HCT116 (cell line): ENCODE measurements at regions not wholly inside any gene's neighbourhood (a gene's known extent, or its start where the extent isn't known, plus 50 kb on each side); places are given as distances from the start of the nearest gene placed in this dataset.

Experiments used
- ATAC-seq: fragments of 200-7000 bp; cut with Tn5 transposase; 2 replicates; pipeline ENCODE4 v1.9.1; 2020; ENCODE audit warnings: mild to moderate bottlenecking, moderate library complexity
- BruUV-seq: library from RNA; stranded (reverse); fragments of 400-500 nt; replicated peaks from 2 replicates; lab custom pipeline; 2021; lab: Mats Ljungman, UMichigan
- CTCF ChIA-PET: fragments of 300-600 bp; sonication (Branson Sonifier 250); formaldehyde crosslinking; loops from one replicate; lab custom pipeline; 2021; ENCODE audit warnings: antibody characterized with exemption; lab: Charles Lee
- POLR2A ChIA-PET: fragments of 300-600, 350-600 bp; sonication (Branson Sonifier 250); formaldehyde crosslinking; loops from one replicate; lab custom pipeline; 2021; ENCODE audit warnings: antibody characterized with exemption; lab: Charles Lee
- RAD21 ChIA-PET, 2 experiments: fragments of 300-600 bp; sonication (Branson Sonifier 250); formaldehyde crosslinking; loops; one replicate each; lab custom pipeline; 2023; ENCODE audit warnings: low total read pairs in 2 of 2; ENCODE audit not compliant: uncharacterized antibody in 2 of 2, unreplicated experiment in 2 of 2, low non-redundant PET in 1 of 2; lab: Charles Lee
- DNase-seq: peaks from one replicate; pipeline ENCODE4 v3.0.0-alpha.2; 2010; ENCODE audit warnings: low read depth, low spot score
- H2AFZ ChIP-seq: fragments of 200-600 bp; shearing (Covaris generic), sonication (generic); 2 replicates; pipeline ENCODE4 v1.6.1; 2017; ENCODE audit warnings: low read depth, mixed run types, mixed read lengths, antibody characterized with exemption, low read length; ENCODE audit not compliant: poor library complexity, severe bottlenecking
- H3K27ac ChIP-seq: 2 replicates; pipeline ENCODE4 v1.5.1; 2012; ENCODE audit warnings: low read depth, low read length
- H3K27me3 ChIP-seq: fragments of 200-600 bp; sonication (generic); 2 replicates; pipeline ENCODE4 v1.6.1; 2016; ENCODE audit warnings: mixed run types, low read length, mixed read lengths; ENCODE audit not compliant: insufficient read depth
- H3K36me3 ChIP-seq, 2 experiments: fragments of 200-500 bp in 1 of 2; fragments of 200-600 bp in 1 of 2; sonication (Bioruptor generic) in 1 of 2; sonication (generic) in 1 of 2; 2 replicates each; pipeline versions ENCODE4 v1.5.1 to v1.6.1; 2014 to 2016; ENCODE audit warnings: low read length in 2 of 2, inconsistent platforms in 1 of 2, mixed read lengths in 1 of 2, mixed run types in 1 of 2; ENCODE audit not compliant: insufficient read depth in 2 of 2, control insufficient read depth in 1 of 2
- H3K4me1 ChIP-seq, 2 experiments: fragments of 200-600 bp in 1 of 2; sonication (generic) in 1 of 2; 2 replicates each; pipeline versions ENCODE4 v1.5.1 to v1.6.1; 2012 to 2017; ENCODE audit warnings: low read length in 2 of 2, inconsistent platforms in 1 of 2, mild to moderate bottlenecking in 1 of 2, mixed read lengths in 1 of 2, mixed run types in 1 of 2, moderate library complexity in 1 of 2; ENCODE audit not compliant: insufficient read depth in 2 of 2, control insufficient read depth in 1 of 2
- H3K4me2 ChIP-seq: fragments of 200-600 bp; sonication (generic); 2 replicates; pipeline ENCODE4 v1.6.1; 2017; ENCODE audit warnings: mixed run types, low read length, mixed read lengths
- H3K4me3 ChIP-seq, 2 experiments: fragments of 200-600 bp in 1 of 2; sonication (generic) in 1 of 2; replicated peaks in 1 of 2; 2 replicates each; pipeline ENCODE4 v1.5.1; 2011 to 2016; ENCODE audit warnings: low read length in 2 of 2, control low read depth in 1 of 2, low read depth in 1 of 2, mild to moderate bottlenecking in 1 of 2, mixed read lengths in 1 of 2, mixed run types in 1 of 2
- H3K79me2 ChIP-seq: fragments of 200-600 bp; sonication (generic); 2 replicates; pipeline ENCODE4 v1.6.1; 2017; ENCODE audit warnings: mild to moderate bottlenecking, mixed run types, low read length, moderate library complexity, mixed read lengths; ENCODE audit not compliant: insufficient read depth
- H3K9ac ChIP-seq: fragments of 200-600 bp; sonication (generic); 2 replicates; pipeline ENCODE4 v1.6.1; 2016; ENCODE audit warnings: low read length, mixed read lengths
- H3K9me2 ChIP-seq: fragments of 200-600 bp; sonication (generic), shearing (Covaris generic); 2 replicates; pipeline ENCODE4 v1.6.1; 2017; ENCODE audit warnings: mixed run types, mild to moderate bottlenecking, moderate library complexity; ENCODE audit not compliant: insufficient read depth
- H3K9me3 ChIP-seq, 2 experiments: fragments of 200-500 bp in 1 of 2; fragments of 200-600 bp in 1 of 2; sonication (Bioruptor generic) in 1 of 2; sonication (generic) in 1 of 2; 2 replicates each; pipeline ENCODE4 v1.6.1; 2014 to 2017; ENCODE audit warnings: low read length in 2 of 2, mixed read lengths in 2 of 2, inconsistent platforms in 1 of 2, low read depth in 1 of 2, mild to moderate bottlenecking in 1 of 2, mixed run types in 1 of 2, moderate library complexity in 1 of 2; ENCODE audit not compliant: control insufficient read depth in 1 of 2, insufficient read depth in 1 of 2
- H4K20me1 ChIP-seq: fragments of 200-600 bp; sonication (generic), shearing (Covaris generic); 2 replicates; pipeline ENCODE4 v1.6.1; 2017; ENCODE audit warnings: mixed run types, mild to moderate bottlenecking, moderate library complexity; ENCODE audit not compliant: insufficient read depth
- ELF1 ChIP-seq: IDR thresholded peaks from 2 replicates; pipeline ENCODE4 v1.6.1; 2012; ENCODE audit warnings: low read depth, borderline replicate concordance
- EZH2 ChIP-seq: fragments of 200-600 bp; sonication (generic); IDR thresholded peaks from 2 replicates; pipeline ENCODE4 v1.6.1; 2017; ENCODE audit warnings: antibody characterized with exemption, mixed run types
- JUND ChIP-seq: IDR thresholded peaks from 2 replicates; pipeline ENCODE4 v1.6.1; 2012
- SIN3A ChIP-seq: IDR thresholded peaks from 2 replicates; pipeline ENCODE4 v1.6.1; 2012; ENCODE audit warnings: low read depth
- YY1 ChIP-seq: IDR thresholded peaks from 2 replicates; pipeline ENCODE4 v1.6.1; 2011; ENCODE audit warnings: low read length, low read depth, moderate library complexity, mild to moderate bottlenecking; ENCODE audit not compliant: insufficient replicate concordance; ENCODE audit errors: extremely low read depth
- ZFX ChIP-seq: fragments of 450-650 bp; IDR thresholded peaks from 2 replicates; pipeline ENCODE4 v1.6.1; 2017
- ZNF274 ChIP-seq: fragments of 200-500 bp; sonication (Bioruptor generic); IDR thresholded peaks from 2 replicates; pipeline ENCODE4 v1.6.1; 2014; ENCODE audit warnings: mild to moderate bottlenecking, low read depth, low read length, inconsistent platforms
- intact Hi-C: fragments of 100-400 bp; cut with micrococcal nuclease; formaldehyde crosslinking; loops from 2 replicates; pipeline ENCODE4 v1.10.0; 2022
- TF ChIP-seq, protein P1 (sequence below): IDR thresholded peaks from 2 replicates; pipeline ENCODE4 v1.6.1; 2012; ENCODE audit warnings: low read depth

DNA sequence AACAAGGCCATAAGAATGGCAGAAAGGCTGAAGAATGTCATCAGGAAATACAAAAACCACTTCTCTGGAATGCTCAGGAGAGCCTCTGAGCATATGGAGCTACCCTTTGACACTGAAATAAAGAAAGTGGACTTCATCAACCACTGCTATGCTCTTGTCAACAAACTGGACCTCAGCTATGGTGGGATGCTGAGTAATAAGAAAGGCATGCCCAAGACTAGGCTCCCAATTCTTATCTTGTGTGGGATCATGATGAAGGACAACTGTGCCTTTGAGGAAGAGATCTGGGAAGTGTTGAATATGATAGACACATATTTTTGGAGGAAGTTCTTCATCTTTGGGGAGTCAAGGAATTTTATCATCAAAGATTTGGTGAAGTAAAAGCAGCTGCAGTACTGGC, 86.9 kb upstream of the MAGEB16 start:
- Histone ChIP-seq H3K27me3 (no peaks in the 10 kb centered on the region), H3K79me2 (no peaks in the 10 kb centered on the region), H3K4me1 (no peaks in the 10 kb centered on the region), H3K4me2 (no peak overlapping the region), H2AFZ (no peak overlapping the region), H3K9me2 (no peaks in the 10 kb centered on the region), H3K9me3 (no peaks in the 10 kb centered on the region), H4K20me1 (no peaks in the 10 kb centered on the region), H3K36me3 (no peaks in the 10 kb centered on the region), H3K9ac (no peak overlapping the region), H3K27ac (no peak overlapping the region), H3K4me3 (no peak overlapping the region)
- intact Hi-C loops: no loop called here
- no TSS peak for BruUV-seq
- DNase-seq: no peak
- TF ChIP-seq EZH2 (no peak), ZNF274 (no peak), ZFX (no peak), SIN3A (no peak), YY1 (no peak), JUND (no peak), ELF1 (no peak)
- TF ChIP-seq, protein P1, sequence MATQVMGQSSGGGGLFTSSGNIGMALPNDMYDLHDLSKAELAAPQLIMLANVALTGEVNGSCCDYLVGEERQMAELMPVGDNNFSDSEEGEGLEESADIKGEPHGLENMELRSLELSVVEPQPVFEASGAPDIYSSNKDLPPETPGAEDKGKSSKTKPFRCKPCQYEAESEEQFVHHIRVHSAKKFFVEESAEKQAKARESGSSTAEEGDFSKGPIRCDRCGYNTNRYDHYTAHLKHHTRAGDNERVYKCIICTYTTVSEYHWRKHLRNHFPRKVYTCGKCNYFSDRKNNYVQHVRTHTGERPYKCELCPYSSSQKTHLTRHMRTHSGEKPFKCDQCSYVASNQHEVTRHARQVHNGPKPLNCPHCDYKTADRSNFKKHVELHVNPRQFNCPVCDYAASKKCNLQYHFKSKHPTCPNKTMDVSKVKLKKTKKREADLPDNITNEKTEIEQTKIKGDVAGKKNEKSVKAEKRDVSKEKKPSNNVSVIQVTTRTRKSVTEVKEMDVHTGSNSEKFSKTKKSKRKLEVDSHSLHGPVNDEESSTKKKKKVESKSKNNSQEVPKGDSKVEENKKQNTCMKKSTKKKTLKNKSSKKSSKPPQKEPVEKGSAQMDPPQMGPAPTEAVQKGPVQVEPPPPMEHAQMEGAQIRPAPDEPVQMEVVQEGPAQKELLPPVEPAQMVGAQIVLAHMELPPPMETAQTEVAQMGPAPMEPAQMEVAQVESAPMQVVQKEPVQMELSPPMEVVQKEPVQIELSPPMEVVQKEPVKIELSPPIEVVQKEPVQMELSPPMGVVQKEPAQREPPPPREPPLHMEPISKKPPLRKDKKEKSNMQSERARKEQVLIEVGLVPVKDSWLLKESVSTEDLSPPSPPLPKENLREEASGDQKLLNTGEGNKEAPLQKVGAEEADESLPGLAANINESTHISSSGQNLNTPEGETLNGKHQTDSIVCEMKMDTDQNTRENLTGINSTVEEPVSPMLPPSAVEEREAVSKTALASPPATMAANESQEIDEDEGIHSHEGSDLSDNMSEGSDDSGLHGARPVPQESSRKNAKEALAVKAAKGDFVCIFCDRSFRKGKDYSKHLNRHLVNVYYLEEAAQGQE: no peak
- ATAC-seq: no peak
- POLR2A ChIA-PET: no interaction called here
- RAD21 ChIA-PET: no interaction called here
- CTCF ChIA-PET: no interaction called here
